Breast epithelium (tissue), 4 donors: ENCODE measurements at regions not wholly inside any gene's neighbourhood (a gene's known extent, or its start where the extent isn't known, plus 50 kb on each side); places are given as distances from the start of the nearest gene placed in this dataset.

Experiments used
- DNase-seq, 2 donors: peaks; one replicate each; pipeline ENCODE4 v3.0.0-alpha.2; 2019; ENCODE audit warnings: low spot score in 2 of 2
- H3K27ac ChIP-seq, 2 donors: fragments of 200-600 bp; sonication (generic) in 1 of 2; one replicate each; pipeline ENCODE4 v1.5.1; 2016 to 2019; ENCODE audit warnings: mild to moderate bottlenecking in 1 of 2
- H3K27me3 ChIP-seq, 2 donors: fragments of 200-600 bp; sonication (generic) in 1 of 2; one replicate each; pipeline versions ENCODE4 v1.5.1 to v1.6.0; 2017 to 2019; ENCODE audit warnings: control low read depth in 1 of 2, mild to moderate bottlenecking in 1 of 2
- H3K36me3 ChIP-seq: fragments of 200-600 bp; one replicate; pipeline ENCODE4 v1.5.1; 2019
- H3K4me1 ChIP-seq, 2 donors: fragments of 200-600 bp; sonication (generic); one replicate each; pipeline ENCODE4 v1.5.1; 2016 to 2019; ENCODE audit warnings: control low read depth in 1 of 2
- H3K4me3 ChIP-seq, 3 donors: fragments of 200-600 bp; sonication (generic); 1 replicate in 2 of 3; 2 replicates in 1 of 3; pipeline ENCODE4 v1.5.1; 2016 to 2019; ENCODE audit warnings: mild to moderate bottlenecking in 3 of 3, moderate library complexity in 2 of 3
- H3K9me3 ChIP-seq, 2 donors: fragments of 200-600 bp; sonication (generic) in 1 of 2; one replicate each; pipeline ENCODE4 v1.5.1; 2016 to 2019; ENCODE audit warnings: control low read depth in 1 of 2
- CTCF ChIP-seq, 3 donors: fragments of 450-650 bp; IDR thresholded peaks; one replicate each; pipeline ENCODE4 v1.5.1; 2016 to 2017; ENCODE audit warnings: antibody characterized with exemption in 3 of 3, mild to moderate bottlenecking in 3 of 3, moderate library complexity in 3 of 3
- POLR2A ChIP-seq: fragments of 450-650 bp; IDR thresholded peaks from one replicate; pipeline ENCODE4 v1.6.1; 2016; ENCODE audit warnings: antibody characterized with exemption, mild to moderate bottlenecking, moderate library complexity
- POLR2AphosphoS5 ChIP-seq, 3 donors: sonication (generic); formaldehyde crosslinking; IDR thresholded peaks; one replicate each; pipeline ENCODE4 v1.6.1; 2017; ENCODE audit warnings: antibody characterized with exemption in 3 of 3
- intact Hi-C: fragments of 100-400 bp; cut with DNase I; formaldehyde crosslinking; loops from one replicate; pipeline ENCODE4 v1.15.1; 2023; ENCODE audit warnings: low total_unique reads

- Histone ChIP-seq H3K9me3 (no peaks in the 10 kb centered on the region), H3K4me1 (no peaks in the 10 kb centered on the region), H3K27me3 (no peaks in the 10 kb centered on the region), H3K27ac (no peak overlapping the region), H3K4me3 (no peak overlapping the region), H3K36me3 (no peaks in the 10 kb centered on the region)
- TF ChIP-seq CTCF (IDR thresholded peaks at IDR 0.05) (no peak), POLR2A (no peak), POLR2AphosphoS5 (IDR thresholded peaks at IDR 0.05) (no peak)
- no peak for DNase-seq
- intact Hi-C loops, result no loop called here
Observed at GRCh38 chr21:17712887-17713286, 100.2 kb upstream of the BTG3 start.

- Histone ChIP-seq H3K4me1 (no peaks in the 10 kb centered on the region), H3K9me3 (no peaks in the 10 kb centered on the region), H3K27ac (no peak overlapping the region), H3K36me3 (no peaks in the 10 kb centered on the region), H3K27me3 (no peaks in the 10 kb centered on the region), H3K4me3 (no peak overlapping the region)
- DNase-seq, result no peak
- no peak for TF ChIP-seq CTCF (IDR thresholded peaks at IDR 0.05)
- TF ChIP-seq POLR2A, result no peak
- no peak for TF ChIP-seq POLR2AphosphoS5 (IDR thresholded peaks at IDR 0.05)
- intact Hi-C loops, result no loop called here
Observed at GRCh38 chr21:17711896-17712295, 99.2 kb upstream of the BTG3 start.

- no peak overlapping the region for H3K27ac ChIP-seq
- no peaks in the 10 kb centered on the region for H3K27me3 ChIP-seq
- DNase-seq, result no peak
- no peak overlapping the region for H3K4me3 ChIP-seq
- no peaks in the 10 kb centered on the region for H3K36me3 ChIP-seq
- no peak for TF ChIP-seq POLR2AphosphoS5 (IDR thresholded peaks at IDR 0.05)
- TF ChIP-seq POLR2A, result no peak
- TF ChIP-seq CTCF (IDR thresholded peaks at IDR 0.05), result no peak
- no peaks in the 10 kb centered on the region for H3K4me1 ChIP-seq
- intact Hi-C loops, result no loop called here
- H3K9me3 ChIP-seq, result no peaks in the 10 kb centered on the region
Observed at GRCh38 chr21:17709266-17709611, 96.5 kb upstream of the BTG3 start.

DNA sequence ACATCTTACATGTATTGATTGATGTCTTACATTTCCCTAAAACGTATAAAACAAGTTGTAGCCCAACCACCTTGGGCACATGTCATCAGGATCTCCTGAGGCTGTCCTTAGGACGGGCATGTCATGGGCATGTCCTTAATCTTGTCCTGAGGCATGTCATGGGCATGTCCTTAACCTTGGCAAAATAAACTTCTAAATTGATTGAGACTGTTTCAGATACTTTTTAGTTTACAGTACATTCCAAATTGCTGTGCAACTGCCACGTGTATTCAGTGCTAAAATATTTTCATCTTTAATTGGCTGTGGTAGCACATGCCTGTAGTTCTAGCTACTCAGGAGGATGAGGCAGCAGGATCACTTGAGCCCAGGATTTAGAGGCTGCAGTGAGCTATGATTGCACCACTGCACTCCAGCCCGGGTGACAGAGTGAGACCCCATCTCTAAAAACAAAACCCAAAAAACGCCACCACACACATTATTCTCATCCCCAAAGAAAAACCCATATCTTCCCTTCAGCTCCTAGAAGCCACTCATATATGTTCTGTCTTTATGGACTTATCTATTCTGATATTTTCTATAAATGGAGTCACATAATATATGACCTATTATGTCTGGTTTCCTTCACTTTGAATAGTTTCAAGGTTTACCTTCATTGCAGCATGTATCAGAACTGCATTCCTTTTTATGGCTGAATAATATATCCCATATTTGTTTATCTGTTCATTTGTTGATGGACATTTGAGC is 96.0 kb upstream of the BTG3 start:
- H3K27me3 ChIP-seq, result no peaks in the 10 kb centered on the region
- H3K27ac ChIP-seq, result no peak overlapping the region
- H3K36me3 ChIP-seq, result no peaks in the 10 kb centered on the region
- no peak for DNase-seq
- H3K9me3 ChIP-seq, result no peaks in the 10 kb centered on the region
- no peaks in the 10 kb centered on the region for H3K4me1 ChIP-seq
- intact Hi-C loops, result no loop called here
- H3K4me3 ChIP-seq, result no peak overlapping the region
- no peak for TF ChIP-seq CTCF (IDR thresholded peaks at IDR 0.05)
- TF ChIP-seq POLR2A, result no peak
- no peak for TF ChIP-seq POLR2AphosphoS5 (IDR thresholded peaks at IDR 0.05)

DNA sequence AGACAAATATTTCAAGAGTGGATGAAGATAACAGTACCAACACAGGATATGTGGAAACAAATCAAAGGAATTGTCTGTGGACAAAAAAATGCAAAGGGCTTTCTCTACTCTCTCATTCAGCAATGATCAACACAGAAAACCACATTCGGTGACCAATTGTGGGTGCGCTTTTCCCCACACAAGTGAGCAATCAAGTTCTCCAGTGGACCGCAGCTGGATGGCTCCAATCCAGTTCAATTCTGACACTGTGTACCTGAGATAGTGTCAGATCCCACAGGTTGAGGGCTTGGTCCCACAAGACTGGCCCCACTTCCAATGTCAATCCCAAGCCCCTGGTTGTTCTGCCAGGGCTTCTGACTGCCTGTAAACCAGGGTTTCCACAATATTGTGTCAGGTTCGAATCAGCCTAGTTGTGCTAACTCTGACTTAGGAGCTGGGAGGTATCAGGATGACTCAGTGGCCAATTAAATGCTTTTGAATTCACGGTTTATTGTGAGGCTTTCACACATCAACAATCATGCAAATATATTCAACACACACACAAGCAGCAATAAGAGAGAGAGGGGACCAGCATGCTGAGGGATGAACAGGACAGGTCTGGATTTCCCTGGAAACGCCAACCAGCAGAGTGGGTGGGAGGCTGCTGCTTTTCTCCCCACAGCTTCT is 87.0 kb upstream of the BTG3 start:
- intact Hi-C loops, result no loop called here
- H3K27me3 ChIP-seq, result no peaks in the 10 kb centered on the region
- H3K4me3 ChIP-seq, result no peak overlapping the region
- H3K27ac ChIP-seq, result no peak overlapping the region
- H3K4me1 ChIP-seq, result no peaks in the 10 kb centered on the region
- no peaks in the 10 kb centered on the region for H3K9me3 ChIP-seq
- DNase-seq, result no peak
- H3K36me3 ChIP-seq, result no peaks in the 10 kb centered on the region
- TF ChIP-seq POLR2A, result no peak
- no peak for TF ChIP-seq CTCF (IDR thresholded peaks at IDR 0.05)
- TF ChIP-seq POLR2AphosphoS5 (IDR thresholded peaks at IDR 0.05), result no peak
